Esophagus squamous epithelium (tissue), 5 donors: ENCODE measurements at regions not wholly inside any gene's neighbourhood (a gene's known extent, or its start where the extent isn't known, plus 50 kb on each side); places are given as distances from the start of the nearest gene placed in this dataset.

Source experiments
- DNase-seq: peaks from one replicate; lab custom pipeline; 2025; lab: John Stamatoyannopoulos, UW
- H3K27ac ChIP-seq, 4 donors: fragments of 200-600 bp; sonication (generic); one replicate each; pipeline ENCODE4 v1.5.1; 2016 to 2019; ENCODE audit warnings: mild to moderate bottlenecking in 1 of 4
- H3K27me3 ChIP-seq, 4 donors: fragments of 200-600 bp; sonication (generic); 1 replicate in 3 of 4; 2 replicates in 1 of 4; pipeline versions ENCODE4 v1.5.1 to v1.6.0; 2017 to 2021; ENCODE audit warnings: antibody characterized with exemption in 1 of 4
- H3K36me3 ChIP-seq, 3 donors: fragments of 200-600 bp; sonication (generic); one replicate each; pipeline ENCODE4 v1.5.1; 2016 to 2019
- H3K4me1 ChIP-seq, 3 donors: fragments of 200-600 bp; sonication (generic); one replicate each; pipeline ENCODE4 v1.5.1; 2017 to 2019
- H3K4me3 ChIP-seq, 4 donors: fragments of 200-600 bp; sonication (generic); 1 replicate in 3 of 4; 2 replicates in 1 of 4; pipeline ENCODE4 v1.5.1; 2016 to 2019; ENCODE audit warnings: mild to moderate bottlenecking in 2 of 4, moderate library complexity in 1 of 4
- H3K9me3 ChIP-seq, 3 donors: fragments of 200-600 bp; sonication (generic); one replicate each; pipeline ENCODE4 v1.5.1; 2016 to 2019
- CTCF ChIP-seq, 6 experiments: fragments of 450-650 bp in 4 of 6; fragments of 200-600 bp in 2 of 6; sonication (generic) in 2 of 6; IDR thresholded peaks; one replicate each; pipeline ENCODE4 v1.5.1; 2016 to 2019; ENCODE audit warnings: antibody characterized with exemption in 6 of 6, mild to moderate bottlenecking in 4 of 6, moderate library complexity in 4 of 6
- POLR2A ChIP-seq, 4 donors: fragments of 450-650 bp; IDR thresholded peaks; one replicate each; pipeline ENCODE4 v1.6.1; 2017; ENCODE audit warnings: antibody characterized with exemption in 4 of 4, mild to moderate bottlenecking in 4 of 4, moderate library complexity in 3 of 4
- WGBS, 2 donors: methylation state at CpG; one replicate each; pipeline ENCODE4 v1.1.5; 2018; 5-methylcytosine and 5-hydroxymethylcytosine counted together
- intact Hi-C: fragments of 100-400 bp; cut with DNase I; formaldehyde crosslinking; loops from one replicate; pipeline ENCODE4 v1.15.0; 2022
- donor health status: DM: yes; HTN: yes; CAD: no.

GRCh38 chr2:236718207-236718992, 148.8 kb downstream of the ACKR3 start:
- Histone ChIP-seq H3K27me3 (no peaks in the 10 kb centered on the region), H3K4me3 (no peak overlapping the region), H3K36me3 (no peaks in the 10 kb centered on the region), H3K27ac (peak overlapping the region in 1 of 4 donors; percentile 17), H3K4me1 (peaks cover 0 to 59% (median 16%) of the 10 kb centered on the region in 3 donors), H3K9me3 (no peaks in the 10 kb centered on the region)
- no peak for TF ChIP-seq POLR2A (IDR thresholded peaks at IDR 0.05)
- TF ChIP-seq CTCF (IDR thresholded peaks at IDR 0.05): no peak
- DNase-seq: no peak
- intact Hi-C loops: no loop called here
- 70 to 76% methylated on average over 15 to 16 of the region's 18 CpGs for WGBS, 2 donors

GRCh38 chr2:236719192-236719635, 149.6 kb downstream of the ACKR3 start:
- H3K36me3 ChIP-seq: no peaks in the 10 kb centered on the region
- TF ChIP-seq POLR2A (IDR thresholded peaks at IDR 0.05): no peak
- TF ChIP-seq CTCF (IDR thresholded peaks at IDR 0.05): no peak
- H3K4me1 ChIP-seq: peaks cover 0 to 51% (median 12%) of the 10 kb centered on the region in 3 donors
- H3K27ac ChIP-seq: no peak overlapping the region
- no peaks in the 10 kb centered on the region for H3K27me3 ChIP-seq
- H3K4me3 ChIP-seq: no peak overlapping the region
- H3K9me3 ChIP-seq: no peaks in the 10 kb centered on the region
- DNase-seq: no peak
- intact Hi-C loops: no loop called here
- 80 to 84% methylated on average over 9 of the region's 9 CpGs for WGBS, 2 donors

DNA sequence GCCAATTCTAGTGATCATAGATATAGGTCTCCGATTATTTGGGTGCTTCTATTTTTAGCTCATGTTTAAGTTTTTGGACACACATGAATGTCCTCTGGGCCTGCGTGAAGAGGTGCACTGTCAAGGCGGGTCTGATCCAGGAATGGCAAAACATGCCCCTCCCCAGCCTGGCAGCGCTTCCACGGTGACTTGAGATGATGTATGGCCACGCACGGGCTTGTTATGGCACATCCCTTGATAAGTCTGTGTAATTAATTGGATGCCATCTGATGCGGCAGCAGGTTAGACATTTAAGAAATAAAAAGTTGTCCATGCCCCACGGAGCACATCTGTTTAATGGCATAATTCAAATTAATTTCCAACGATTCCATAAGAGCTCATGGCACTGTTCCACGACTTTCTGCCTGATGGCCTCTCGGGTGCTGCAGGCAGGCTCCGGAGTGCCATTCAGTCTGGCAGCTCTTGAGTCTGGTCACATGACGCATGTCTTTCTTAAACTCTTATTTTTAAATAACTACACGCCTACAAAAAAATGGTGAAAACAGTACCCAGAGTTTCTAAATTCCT, 151.4 kb downstream of the ACKR3 start:
- Histone ChIP-seq H3K27ac (peak overlapping the region in 3 of 4 donors; percentile 58 to 77 (median 69)), H3K36me3 (no peaks in the 10 kb centered on the region), H3K27me3 (no peaks in the 10 kb centered on the region), H3K4me3 (no peak overlapping the region), H3K9me3 (no peaks in the 10 kb centered on the region), H3K4me1 (peaks cover 0 to 32% (median 0%) of the 10 kb centered on the region in 3 donors)
- intact Hi-C loops: no loop called here
- WGBS, 2 donors: 33 to 42% methylated on average over 15 of the region's 15 CpGs
- no peak for TF ChIP-seq CTCF (IDR thresholded peaks at IDR 0.05)
- TF ChIP-seq POLR2A (IDR thresholded peaks at IDR 0.05): no peak
- DNase-seq: no peak

GRCh38 chr2:236724200-236724599, 154.6 kb downstream of the ACKR3 start:
- no peak overlapping the region for H3K4me3 ChIP-seq
- intact Hi-C loops: no loop called here
- H3K4me1 ChIP-seq: peaks cover 0 to 20% (median 0%) of the 10 kb centered on the region in 3 donors
- no peak overlapping the region for H3K27ac ChIP-seq
- no peaks in the 10 kb centered on the region for H3K27me3 ChIP-seq
- 84 to 94% methylated on average over 5 to 6 of the region's 6 CpGs for WGBS, 2 donors
- H3K36me3 ChIP-seq: no peaks in the 10 kb centered on the region
- no peaks in the 10 kb centered on the region for H3K9me3 ChIP-seq
- TF ChIP-seq POLR2A (IDR thresholded peaks at IDR 0.05) (no peak), CTCF (IDR thresholded peaks at IDR 0.05) (no peak)
- DNase-seq: no peak
